ENCODE measurements at regions not wholly inside any gene's neighbourhood (a gene's known extent, or its start where the extent isn't known, plus 50 kb on each side); places are given as distances from the start of the nearest gene placed in this dataset.

DNA sequence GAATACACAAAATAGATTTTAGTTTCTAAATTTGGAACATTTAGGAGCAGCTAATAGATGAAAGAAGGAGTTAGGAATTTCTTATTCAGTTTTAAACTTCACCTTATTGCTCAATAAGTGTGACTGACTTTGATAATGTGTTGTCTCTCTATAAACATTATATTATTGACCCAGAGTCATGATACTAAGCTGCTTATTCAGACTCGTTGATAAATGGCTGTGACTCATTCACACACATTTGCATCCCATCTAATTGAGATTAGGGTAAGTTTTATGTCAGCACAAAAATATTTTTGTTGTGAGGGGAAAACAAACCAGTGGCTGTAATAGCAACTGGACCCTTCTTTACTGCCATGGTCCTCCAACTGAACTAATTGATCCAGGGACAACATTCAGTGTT is 137.6 kb downstream of the GOLIM4 start:
- Histone ChIP-seq H3K36me3 (ENCODE audit: control insufficient read depth, insufficient read depth, low read length) (no peaks in the 10 kb centered on the region), H3K9me3 (ENCODE audit: control insufficient read depth, insufficient read depth, low read length) (no peaks in the 10 kb centered on the region), H3K4me1 (ENCODE audit: control insufficient read depth, insufficient read depth, low read length) (no peaks in the 10 kb centered on the region), H3K27ac (ENCODE audit: low read length) (no peak overlapping the region), H3K4me3 (ENCODE audit: low read length) (no peak overlapping the region), H3K27me3 (ENCODE audit: control insufficient read depth, insufficient read depth, low read length) (no peaks in the 10 kb centered on the region)
- WGBS (ENCODE audit: insufficient coverage, insufficient read length), result no CpG with 5 or more reads among the region's 1 CpG
- DNase-seq (ENCODE audit: low read depth, low spot score), result no peak

DNA sequence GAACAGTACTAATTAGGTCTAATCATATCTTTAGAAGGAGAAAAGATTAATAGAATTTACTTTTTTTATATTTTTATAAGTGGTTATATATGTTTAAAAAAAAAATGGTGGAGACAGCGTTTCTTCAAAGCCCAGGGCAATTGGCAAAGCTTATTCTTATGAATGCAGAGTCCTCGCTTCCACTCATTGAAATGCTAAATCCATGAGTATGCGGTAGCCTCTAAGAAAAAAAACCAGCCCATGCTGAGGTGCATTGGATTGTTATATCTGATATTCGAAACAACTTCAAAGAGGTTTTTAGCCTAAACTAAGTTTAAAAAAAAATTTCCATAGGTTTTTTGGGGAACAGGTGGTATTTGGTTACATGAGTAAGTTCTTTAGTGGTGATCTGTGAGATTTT is 142.8 kb downstream of the GOLIM4 start:
- H3K27ac ChIP-seq (ENCODE audit: low read length), result no peak overlapping the region
- no peaks in the 10 kb centered on the region for H3K36me3 ChIP-seq (ENCODE audit: control insufficient read depth, insufficient read depth, low read length)
- no peaks in the 10 kb centered on the region for H3K27me3 ChIP-seq (ENCODE audit: control insufficient read depth, insufficient read depth, low read length)
- no CpG with 5 or more reads among the region's 4 CpGs for WGBS (ENCODE audit: insufficient coverage, insufficient read length)
- H3K9me3 ChIP-seq (ENCODE audit: control insufficient read depth, insufficient read depth, low read length), result no peaks in the 10 kb centered on the region
- no peak overlapping the region for H3K4me3 ChIP-seq (ENCODE audit: low read length)
- DNase-seq (ENCODE audit: low read depth, low spot score), result no peak
- no peaks in the 10 kb centered on the region for H3K4me1 ChIP-seq (ENCODE audit: control insufficient read depth, insufficient read depth, low read length)

DNA sequence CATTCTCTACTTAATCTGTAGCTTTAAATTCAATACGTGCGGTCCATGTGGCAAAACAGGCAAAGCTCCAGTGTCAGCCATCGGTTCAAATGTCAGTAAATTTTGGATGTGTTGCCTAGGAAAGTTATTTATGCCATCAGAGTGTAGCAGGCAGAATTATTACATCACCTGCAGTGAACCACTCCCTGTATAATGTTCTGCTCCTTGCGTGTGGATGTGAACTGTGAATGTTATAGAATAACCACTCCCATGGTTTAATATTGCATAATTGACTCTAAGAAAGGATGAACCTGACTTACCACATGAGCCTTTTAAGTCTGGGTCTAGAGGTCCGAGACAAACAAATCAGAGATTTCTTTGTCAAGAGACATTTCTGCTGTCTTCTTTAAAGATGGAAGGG is 145.5 kb downstream of the GOLIM4 start:
- Histone ChIP-seq H3K27me3 (ENCODE audit: control insufficient read depth, insufficient read depth, low read length) (no peaks in the 10 kb centered on the region), H3K36me3 (ENCODE audit: control insufficient read depth, insufficient read depth, low read length) (no peaks in the 10 kb centered on the region), H3K27ac (ENCODE audit: low read length) (no peak overlapping the region), H3K4me3 (ENCODE audit: low read length) (no peak overlapping the region), H3K9me3 (ENCODE audit: control insufficient read depth, insufficient read depth, low read length) (no peaks in the 10 kb centered on the region), H3K4me1 (ENCODE audit: control insufficient read depth, insufficient read depth, low read length) (no peaks in the 10 kb centered on the region)
- WGBS (ENCODE audit: insufficient coverage, insufficient read length), result no CpG with 5 or more reads among the region's 5 CpGs
- no peak for DNase-seq (ENCODE audit: low read depth, low spot score)

DNA sequence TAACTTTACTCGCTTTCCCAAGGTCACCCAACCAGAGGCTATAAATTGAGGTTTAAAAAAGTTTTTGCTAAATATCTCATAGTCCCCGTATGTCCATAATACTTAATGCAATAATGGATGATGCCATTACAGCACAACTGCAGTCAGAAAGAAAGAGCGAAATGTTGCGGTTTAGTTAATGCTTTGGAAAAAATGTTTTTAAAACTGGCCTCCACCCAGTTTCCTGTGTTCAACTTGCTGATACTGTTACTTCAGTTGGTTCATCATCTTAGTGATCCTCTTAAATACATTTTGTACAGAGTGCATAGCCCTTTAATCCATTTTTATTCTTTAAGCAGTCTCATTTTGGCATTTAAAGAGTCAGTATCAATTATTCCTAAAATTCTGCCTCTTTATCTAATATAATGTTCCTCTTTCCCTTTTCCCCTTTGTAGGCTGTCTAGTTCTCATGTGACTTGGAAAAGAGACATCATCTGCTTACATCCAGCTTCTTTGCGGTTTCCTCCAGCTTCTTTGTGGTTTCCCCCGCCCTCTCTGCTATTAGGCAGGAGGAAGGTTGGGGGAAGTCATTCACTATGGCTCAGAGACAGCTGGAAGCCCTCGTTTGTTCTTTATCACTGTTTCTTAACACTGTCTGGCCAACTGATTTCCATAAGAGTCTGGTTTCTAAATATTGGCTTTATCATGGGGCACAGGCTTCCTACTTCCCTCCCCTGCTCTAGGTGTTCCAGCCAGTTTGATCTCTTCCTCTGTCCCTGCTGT is 154.3 kb downstream of the GOLIM4 start:
- DNase-seq (ENCODE audit: low read depth, low spot score), result no peak
- Histone ChIP-seq H3K4me1 (ENCODE audit: control insufficient read depth, insufficient read depth, low read length) (no peaks in the 10 kb centered on the region), H3K36me3 (ENCODE audit: control insufficient read depth, insufficient read depth, low read length) (no peaks in the 10 kb centered on the region), H3K27ac (ENCODE audit: low read length) (no peak overlapping the region), H3K4me3 (ENCODE audit: low read length) (no peak overlapping the region), H3K27me3 (ENCODE audit: control insufficient read depth, insufficient read depth, low read length) (no peaks in the 10 kb centered on the region), H3K9me3 (ENCODE audit: control insufficient read depth, insufficient read depth, low read length) (no peaks in the 10 kb centered on the region)
- WGBS (ENCODE audit: insufficient coverage, insufficient read length), result no CpG with 5 or more reads among the region's 7 CpGs

DNA sequence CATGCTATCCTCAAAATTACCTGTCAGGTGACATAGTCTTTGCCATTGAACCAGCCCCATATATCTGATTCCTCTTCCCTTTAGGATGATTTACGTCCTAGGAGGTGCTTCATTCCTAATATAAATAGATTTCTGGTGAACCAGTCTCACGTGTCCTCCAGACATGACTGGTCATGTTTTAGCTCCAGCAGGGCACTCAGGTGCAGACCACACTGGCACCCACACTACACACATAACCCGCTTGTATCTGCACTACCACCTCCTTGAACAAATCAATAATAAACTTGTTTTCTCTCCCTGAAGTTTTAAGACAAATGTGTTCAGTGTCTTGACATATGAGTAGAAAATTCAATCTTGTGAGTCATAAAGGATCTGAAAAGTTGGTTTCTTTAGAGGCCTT is 155.5 kb downstream of the GOLIM4 start:
- no peaks in the 10 kb centered on the region for H3K27me3 ChIP-seq (ENCODE audit: control insufficient read depth, insufficient read depth, low read length)
- H3K36me3 ChIP-seq (ENCODE audit: control insufficient read depth, insufficient read depth, low read length), result no peaks in the 10 kb centered on the region
- no peaks in the 10 kb centered on the region for H3K4me1 ChIP-seq (ENCODE audit: control insufficient read depth, insufficient read depth, low read length)
- no peaks in the 10 kb centered on the region for H3K9me3 ChIP-seq (ENCODE audit: control insufficient read depth, insufficient read depth, low read length)
- H3K4me3 ChIP-seq (ENCODE audit: low read length), result no peak overlapping the region
- WGBS (ENCODE audit: insufficient coverage, insufficient read length), result no CpG with 5 or more reads among the region's 3 CpGs
- DNase-seq (ENCODE audit: low read depth, low spot score), result no peak
- no peak overlapping the region for H3K27ac ChIP-seq (ENCODE audit: low read length)

- DNase-seq (ENCODE audit: low read depth, low spot score), result no peak
- Histone ChIP-seq H3K27me3 (ENCODE audit: control insufficient read depth, insufficient read depth, low read length) (no peaks in the 10 kb centered on the region), H3K36me3 (ENCODE audit: control insufficient read depth, insufficient read depth, low read length) (no peaks in the 10 kb centered on the region), H3K4me3 (ENCODE audit: low read length) (no peak overlapping the region), H3K4me1 (ENCODE audit: control insufficient read depth, insufficient read depth, low read length) (no peaks in the 10 kb centered on the region), H3K27ac (ENCODE audit: low read length) (no peak overlapping the region), H3K9me3 (ENCODE audit: control insufficient read depth, insufficient read depth, low read length) (no peaks in the 10 kb centered on the region)
Observed at GRCh38 chr3:167938516-167938915, 157.2 kb downstream of the GOLIM4 start.

- no peak for DNase-seq (ENCODE audit: low read depth, low spot score)
- no CpG with 5 or more reads among the region's 6 CpGs for WGBS (ENCODE audit: insufficient coverage, insufficient read length)
- Histone ChIP-seq H3K9me3 (ENCODE audit: control insufficient read depth, insufficient read depth, low read length) (no peaks in the 10 kb centered on the region), H3K27ac (ENCODE audit: low read length) (no peak overlapping the region), H3K27me3 (ENCODE audit: control insufficient read depth, insufficient read depth, low read length) (no peaks in the 10 kb centered on the region), H3K4me1 (ENCODE audit: control insufficient read depth, insufficient read depth, low read length) (no peaks in the 10 kb centered on the region), H3K36me3 (ENCODE audit: control insufficient read depth, insufficient read depth, low read length) (no peaks in the 10 kb centered on the region), H3K4me3 (ENCODE audit: low read length) (no peak overlapping the region)
Observed at GRCh38 chr3:167936019-167936418, 159.7 kb downstream of the GOLIM4 start.

DNA sequence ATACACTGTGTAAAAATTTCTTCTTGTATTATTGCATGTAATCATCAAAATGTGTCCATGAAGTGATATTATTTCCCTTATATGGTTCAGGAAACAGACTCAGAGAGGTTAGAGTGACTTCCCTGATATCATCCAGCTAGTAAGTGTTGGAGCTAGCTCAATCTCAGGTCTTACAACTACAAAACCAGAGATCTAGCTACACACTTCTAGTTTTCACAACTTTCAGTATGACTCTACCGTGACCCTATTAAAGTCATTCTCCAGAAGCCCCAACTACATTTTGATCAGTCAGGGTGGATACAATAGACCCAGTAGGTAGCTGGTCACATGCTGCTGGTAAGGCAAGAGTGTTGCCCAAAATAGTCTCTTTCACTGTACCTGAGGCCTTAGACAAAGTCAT is 165.3 kb downstream of the GOLIM4 start:
- no peak overlapping the region for H3K27ac ChIP-seq (ENCODE audit: low read length)
- H3K4me3 ChIP-seq (ENCODE audit: low read length), result no peak overlapping the region
- no peaks in the 10 kb centered on the region for H3K27me3 ChIP-seq (ENCODE audit: control insufficient read depth, insufficient read depth, low read length)
- no peak for DNase-seq (ENCODE audit: low read depth, low spot score)
- H3K4me1 ChIP-seq (ENCODE audit: control insufficient read depth, insufficient read depth, low read length), result no peaks in the 10 kb centered on the region
- WGBS (ENCODE audit: insufficient coverage, insufficient read length), result no CpG with 5 or more reads among the region's 1 CpG
- H3K9me3 ChIP-seq (ENCODE audit: control insufficient read depth, insufficient read depth, low read length), result no peaks in the 10 kb centered on the region
- no peaks in the 10 kb centered on the region for H3K36me3 ChIP-seq (ENCODE audit: control insufficient read depth, insufficient read depth, low read length)

- no peaks in the 10 kb centered on the region for H3K9me3 ChIP-seq (ENCODE audit: control insufficient read depth, insufficient read depth, low read length)
- H3K4me1 ChIP-seq (ENCODE audit: control insufficient read depth, insufficient read depth, low read length), result no peaks in the 10 kb centered on the region
- DNase-seq (ENCODE audit: low read depth, low spot score), result no peak
- no peaks in the 10 kb centered on the region for H3K36me3 ChIP-seq (ENCODE audit: control insufficient read depth, insufficient read depth, low read length)
- WGBS (ENCODE audit: insufficient coverage, insufficient read length), result no CpG with 5 or more reads among the region's 3 CpGs
- no peak overlapping the region for H3K4me3 ChIP-seq (ENCODE audit: low read length)
- no peaks in the 10 kb centered on the region for H3K27me3 ChIP-seq (ENCODE audit: control insufficient read depth, insufficient read depth, low read length)
- H3K27ac ChIP-seq (ENCODE audit: low read length), result no peak overlapping the region
Observed at GRCh38 chr3:167929968-167930367, 165.8 kb downstream of the GOLIM4 start.

DNA sequence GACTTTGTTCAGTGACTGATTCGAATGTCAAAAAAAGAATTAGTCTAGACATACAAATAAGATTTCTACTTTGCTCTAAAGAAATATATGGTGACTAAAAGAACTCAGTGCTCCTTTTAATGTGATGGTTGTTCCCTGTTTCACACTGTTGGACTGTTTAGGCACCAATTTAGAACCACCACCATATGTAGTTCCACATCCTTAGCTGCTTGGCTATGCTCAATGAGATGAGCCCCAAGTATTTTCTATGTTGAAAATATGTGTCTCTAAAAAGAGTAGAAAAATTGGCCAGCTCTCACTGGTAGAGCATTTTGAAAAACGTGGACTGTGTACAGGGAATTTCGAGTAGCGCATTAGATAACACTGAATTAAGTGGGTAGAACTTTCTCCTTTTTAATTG is 167.3 kb downstream of the GOLIM4 start:
- no CpG with 5 or more reads among the region's 4 CpGs for WGBS (ENCODE audit: insufficient coverage, insufficient read length)
- Histone ChIP-seq H3K27ac (ENCODE audit: low read length) (no peak overlapping the region), H3K4me1 (ENCODE audit: control insufficient read depth, insufficient read depth, low read length) (no peaks in the 10 kb centered on the region), H3K27me3 (ENCODE audit: control insufficient read depth, insufficient read depth, low read length) (no peaks in the 10 kb centered on the region), H3K4me3 (ENCODE audit: low read length) (no peak overlapping the region), H3K36me3 (ENCODE audit: control insufficient read depth, insufficient read depth, low read length) (no peaks in the 10 kb centered on the region), H3K9me3 (ENCODE audit: control insufficient read depth, insufficient read depth, low read length) (no peaks in the 10 kb centered on the region)
- no peak for DNase-seq (ENCODE audit: low read depth, low spot score)

DNA sequence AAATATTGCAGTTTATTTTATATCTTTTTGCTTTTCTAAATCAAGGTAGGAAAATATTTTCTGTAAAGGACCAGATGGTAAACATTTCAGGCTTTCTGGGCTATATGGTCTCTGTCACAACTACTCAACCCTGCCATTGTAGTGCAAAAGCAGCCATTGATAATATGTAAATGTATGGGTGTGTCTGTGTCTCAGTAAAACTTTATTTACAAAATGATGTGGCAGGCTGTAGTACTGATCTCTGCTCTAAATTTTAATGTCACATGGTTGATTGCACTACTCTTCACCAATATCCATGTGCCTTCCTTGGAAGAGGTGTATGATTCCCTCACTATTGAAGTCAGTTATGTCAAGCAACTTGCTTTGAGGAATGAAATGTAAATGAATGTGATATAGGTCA is 175.0 kb downstream of the GOLIM4 start:
- Histone ChIP-seq H3K4me1 (ENCODE audit: control insufficient read depth, insufficient read depth, low read length) (no peaks in the 10 kb centered on the region), H3K27ac (ENCODE audit: low read length) (no peak overlapping the region), H3K36me3 (ENCODE audit: control insufficient read depth, insufficient read depth, low read length) (no peaks in the 10 kb centered on the region), H3K4me3 (ENCODE audit: low read length) (no peak overlapping the region), H3K27me3 (ENCODE audit: control insufficient read depth, insufficient read depth, low read length) (no peaks in the 10 kb centered on the region), H3K9me3 (ENCODE audit: control insufficient read depth, insufficient read depth, low read length) (no peaks in the 10 kb centered on the region)
- no peak for DNase-seq (ENCODE audit: low read depth, low spot score)
